HepG2 (cell line): ENCODE measurements at regions not wholly inside any gene's neighbourhood (a gene's known extent, or its start where the extent isn't known, plus 50 kb on each side); places are given as distances from the start of the nearest gene placed in this dataset.

Experiments used
- ATF7 ChIP-seq, 2 experiments: fragments of 450-650 bp in 1 of 2; sonication (generic) in 1 of 2; formaldehyde crosslinking in 1 of 2; IDR thresholded peaks; 2 replicates each; pipeline versions ENCODE4 v1.4.0 to v1.6.1; 2016 to 2020; ENCODE audit warnings: antibody characterized with exemption in 1 of 2, mild to moderate bottlenecking in 1 of 2, missing genetic modification reagents in 1 of 2
- ELF4 ChIP-seq: sonication (generic); formaldehyde crosslinking; IDR thresholded peaks from 2 replicates; pipeline ENCODE4 v1.5.0; 2020; ENCODE audit warnings: missing genetic modification reagents, mild to moderate bottlenecking, moderate library complexity, borderline replicate concordance
- EP300 ChIP-seq, 3 experiments: sonication (generic) in 1 of 3; formaldehyde crosslinking in 1 of 3; IDR thresholded peaks; 2 replicates each; pipeline versions ENCODE4 v1.5.1 to v1.6.1; 2011 to 2020; ENCODE audit warnings: low read depth in 2 of 3, low read length in 2 of 3, borderline replicate concordance in 1 of 3, improper control_type of control experiment in 1 of 3, mild to moderate bottlenecking in 1 of 3, missing genetic modification reagents in 1 of 3, moderate library complexity in 1 of 3
- EZH2 ChIP-seq: conservative IDR thresholded peaks from 2 replicates; pipeline ENCODE4 v1.6.1; 2012; ENCODE audit warnings: mild to moderate bottlenecking, low read depth, low read length, moderate library complexity
- GTF2F1 ChIP-seq: fragments of 150-350 bp; IDR thresholded peaks from 2 replicates; pipeline ENCODE4 v1.6.1; 2014; ENCODE audit warnings: low read length
- MYPOP ChIP-seq: sonication (generic); formaldehyde crosslinking; IDR thresholded peaks from 2 replicates; pipeline ENCODE4 v1.8.1; 2023; ENCODE audit warnings: mild to moderate bottlenecking, moderate library complexity, missing genetic modification reagents
- NR2C2 ChIP-seq: sonication (generic); formaldehyde crosslinking; IDR thresholded peaks from 2 replicates; pipeline ENCODE4 v1.4.0; 2020; ENCODE audit warnings: missing genetic modification reagents, mild to moderate bottlenecking, moderate library complexity, borderline replicate concordance
- PAX8 ChIP-seq: sonication (generic); formaldehyde crosslinking; IDR thresholded peaks from 2 replicates; pipeline ENCODE4 v1.8.0; 2022; ENCODE audit warnings: mild to moderate bottlenecking, missing genetic modification reagents, borderline replicate concordance
- PTBP1 ChIP-seq: fragments of 200-400 bp; formaldehyde crosslinking; IDR thresholded peaks from 2 replicates; pipeline ENCODE4 v1.6.1; 2018; ENCODE audit warnings: low read length, low read depth; ENCODE audit not compliant: poor library complexity, severe bottlenecking
- SMARCC2 ChIP-seq: fragments of 450-650 bp; IDR thresholded peaks from 2 replicates; pipeline ENCODE4 v1.6.1; 2017; ENCODE audit warnings: antibody characterized with exemption, mild to moderate bottlenecking
- ZBTB1 ChIP-seq: sonication (generic); formaldehyde crosslinking; IDR thresholded peaks from 2 replicates; pipeline ENCODE4 v1.4.0; 2020; ENCODE audit warnings: missing genetic modification reagents, borderline replicate concordance
- ZFX ChIP-seq: sonication (generic); formaldehyde crosslinking; IDR thresholded peaks from 2 replicates; pipeline ENCODE4 v1.4.0; 2020; ENCODE audit warnings: mild to moderate bottlenecking, low read depth, missing genetic modification reagents, moderate library complexity
- ZNF562 ChIP-seq: sonication (generic); formaldehyde crosslinking; IDR thresholded peaks from 2 replicates; pipeline ENCODE4 v1.8.0; 2022; ENCODE audit warnings: missing genetic modification reagents, borderline replicate concordance

- TF ChIP-seq ZNF562 (CRISPR knock-in tag), result no peak
- no peak for TF ChIP-seq ATF7 (IDR thresholded peaks at IDR 0.05)
- no peak for TF ChIP-seq ATF7 (CRISPR knock-in tag; IDR thresholded peaks at IDR 0.05)
- TF ChIP-seq PTBP1, result no peak
- TF ChIP-seq ZFX (CRISPR knock-in tag), result no peak
- no peak for TF ChIP-seq NR2C2 (CRISPR knock-in tag)
- TF ChIP-seq PAX8 (CRISPR knock-in tag), result no peak
- TF ChIP-seq ELF4 (CRISPR knock-in tag), result no peak
- no peak for TF ChIP-seq EP300 (IDR thresholded peaks at IDR 0.05; ENCODE audit: low read depth in 2 of 2, low read length in 2 of 2)
- no peak for TF ChIP-seq EP300 (CRISPR knock-in tag; IDR thresholded peaks at IDR 0.05; ENCODE audit: borderline replicate concordance)
- no peak for TF ChIP-seq GTF2F1
- TF ChIP-seq SMARCC2, result no peak
- TF ChIP-seq EZH2, result no peak
- TF ChIP-seq ZBTB1, result no peak
- TF ChIP-seq MYPOP (CRISPR knock-in tag), result no peak
Measured at GRCh38 chr11:22536071-22536470, 89.6 kb downstream of the FANCF start.
